IgD-negative memory B cell (primary cell): ENCODE measurements at regions not wholly inside any gene's neighbourhood (a gene's known extent, or its start where the extent isn't known, plus 50 kb on each side); places are given as distances from the start of the nearest gene placed in this dataset.

Experiments
- H3K27ac Mint-ChIP-seq, 3 donors: one replicate each; pipeline ENCODE4 v1.8.0; 2020 to 2022; ENCODE audit warnings: mild to moderate bottlenecking in 3 of 3, mixed read lengths in 3 of 3, moderate library complexity in 1 of 3
- H3K27me3 Mint-ChIP-seq: one replicate; pipeline ENCODE4 v1.8.0; 2021; ENCODE audit warnings: mixed read lengths
- H3K36me3 Mint-ChIP-seq: one replicate; pipeline ENCODE4 v1.8.0; 2020; ENCODE audit warnings: mild to moderate bottlenecking, mixed read lengths
- H3K4me1 Mint-ChIP-seq, 3 donors: one replicate each; pipeline ENCODE4 v1.8.0; 2020 to 2022; ENCODE audit warnings: mixed read lengths in 3 of 3, mild to moderate bottlenecking in 1 of 3
- H3K4me3 Mint-ChIP-seq, 4 donors: one replicate each; pipeline ENCODE4 v1.8.0; 2020 to 2022; ENCODE audit warnings: mild to moderate bottlenecking in 4 of 4, mixed read lengths in 4 of 4, moderate library complexity in 3 of 4
- H3K9me3 Mint-ChIP-seq, 3 donors: one replicate each; pipeline ENCODE4 v1.8.0; 2020 to 2021; ENCODE audit warnings: mixed read lengths in 3 of 3, mild to moderate bottlenecking in 1 of 3

- H3K27me3 Mint-ChIP-seq: no peaks in the 10 kb centered on the region
These were observed 212.1 kb upstream of the SOX4 start for GRCh38 chr6:21381331-21381963.

GRCh38 chr6:21382821-21383449 is 210.6 kb upstream of the SOX4 start:
- Mint-ChIP-seq H3K27me3 (no peaks in the 10 kb centered on the region), H3K36me3 (peaks cover 1% of the 10 kb centered on the region), H3K4me1 (peaks cover 0 to 2% (median 0%) of the 10 kb centered on the region in 3 donors), H3K27ac (no peak overlapping the region), H3K9me3 (no peaks in the 10 kb centered on the region), H3K4me3 (no peak overlapping the region)

More at GRCh38 chr6:21381331-21381963, 212.1 kb upstream of the SOX4 start:
- no peak overlapping the region for H3K4me3 Mint-ChIP-seq
- H3K4me1 Mint-ChIP-seq: peaks cover 0 to 2% (median 0%) of the 10 kb centered on the region in 3 donors
- H3K36me3 Mint-ChIP-seq: peaks cover 1% of the 10 kb centered on the region
- H3K9me3 Mint-ChIP-seq: no peaks in the 10 kb centered on the region
- H3K27ac Mint-ChIP-seq: no peak overlapping the region

- Mint-ChIP-seq H3K9me3 (no peaks in the 10 kb centered on the region), H3K27me3 (no peaks in the 10 kb centered on the region), H3K27ac (no peak overlapping the region), H3K4me3 (no peak overlapping the region), H3K36me3 (peaks cover 1% of the 10 kb centered on the region), H3K4me1 (peaks cover 0 to 2% (median 0%) of the 10 kb centered on the region in 3 donors)
These were observed 210.0 kb upstream of the SOX4 start for GRCh38 chr6:21383450-21384085.

DNA sequence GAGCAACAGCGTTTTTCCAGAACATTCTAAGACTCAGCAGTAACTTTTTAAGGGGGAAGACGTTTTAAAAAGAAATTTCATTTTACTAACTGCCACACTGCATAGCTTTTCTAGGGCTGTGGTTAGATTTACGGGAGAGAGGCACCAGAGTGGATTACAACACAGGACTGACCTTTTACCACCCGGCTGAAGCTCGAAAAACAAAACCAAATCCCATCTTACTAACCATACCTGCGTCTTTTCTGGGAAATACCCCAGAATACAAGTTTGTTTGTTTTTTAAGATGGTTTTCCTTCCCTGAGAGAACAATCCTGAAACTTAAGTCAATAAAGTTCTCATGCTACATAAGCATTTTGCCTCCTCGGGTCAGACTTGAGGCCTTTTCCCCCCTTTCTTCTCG is 209.3 kb upstream of the SOX4 start:
- H3K9me3 Mint-ChIP-seq: no peaks in the 10 kb centered on the region
- H3K4me1 Mint-ChIP-seq: peaks cover 0 to 2% (median 0%) of the 10 kb centered on the region in 3 donors
- H3K27ac Mint-ChIP-seq: no peak overlapping the region
- peaks cover 1% of the 10 kb centered on the region for H3K36me3 Mint-ChIP-seq
- no peak overlapping the region for H3K4me3 Mint-ChIP-seq
- H3K27me3 Mint-ChIP-seq: no peaks in the 10 kb centered on the region

DNA sequence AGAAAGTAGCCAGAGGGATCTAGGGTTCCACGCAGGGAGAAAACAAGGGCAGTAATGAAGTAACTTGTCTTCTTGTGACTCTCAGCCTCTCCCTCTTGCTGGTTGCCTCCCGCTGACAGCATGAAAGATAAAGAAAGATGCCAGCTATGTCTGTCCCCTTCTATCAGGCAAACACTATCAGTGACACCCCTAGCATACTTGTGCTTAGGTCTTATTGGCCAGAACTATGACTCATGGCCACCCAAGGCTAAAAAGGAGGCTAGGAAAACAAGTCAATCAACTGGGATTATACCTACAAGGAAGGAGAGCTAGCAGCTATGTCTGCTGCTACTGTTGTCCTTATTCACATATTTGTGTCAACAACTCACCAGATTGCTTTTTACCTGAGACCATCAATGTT is 206.8 kb upstream of the SOX4 start:
- H3K27ac Mint-ChIP-seq: no peak overlapping the region
- H3K4me3 Mint-ChIP-seq: no peak overlapping the region
- H3K4me1 Mint-ChIP-seq: no peaks in the 10 kb centered on the region
- no peaks in the 10 kb centered on the region for H3K9me3 Mint-ChIP-seq
- no peaks in the 10 kb centered on the region for H3K27me3 Mint-ChIP-seq
- H3K36me3 Mint-ChIP-seq: peaks cover 1% of the 10 kb centered on the region

GRCh38 chr6:21390532-21391213 is 202.9 kb upstream of the SOX4 start:
- Mint-ChIP-seq H3K36me3 (no peaks in the 10 kb centered on the region), H3K4me3 (no peak overlapping the region), H3K9me3 (no peaks in the 10 kb centered on the region), H3K4me1 (peaks cover 0 to 2% (median 0%) of the 10 kb centered on the region in 3 donors), H3K27me3 (no peaks in the 10 kb centered on the region), H3K27ac (no peak overlapping the region)

DNA sequence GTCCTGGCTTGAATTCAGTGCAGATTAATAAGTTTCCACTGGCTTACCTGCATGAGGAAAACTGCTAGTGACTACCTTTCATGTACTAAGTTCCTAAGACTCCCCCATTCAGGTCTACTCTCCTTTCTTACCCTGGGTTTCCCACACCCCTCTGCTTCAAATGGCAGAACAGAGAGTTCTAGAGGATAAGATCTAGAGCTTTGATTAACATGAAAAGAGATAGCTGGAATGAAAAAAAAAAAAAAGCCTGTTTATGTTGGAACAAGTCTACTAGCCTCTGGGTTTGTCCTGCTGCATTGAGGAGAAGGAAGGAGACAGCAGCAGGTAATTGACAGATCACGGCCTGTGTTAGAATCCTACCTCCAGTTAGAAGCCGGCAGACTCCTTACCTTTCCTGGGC is 201.4 kb upstream of the SOX4 start:
- no peaks in the 10 kb centered on the region for H3K36me3 Mint-ChIP-seq
- H3K4me3 Mint-ChIP-seq: no peak overlapping the region
- H3K4me1 Mint-ChIP-seq: peaks cover 0 to 2% (median 0%) of the 10 kb centered on the region in 3 donors
- no peaks in the 10 kb centered on the region for H3K9me3 Mint-ChIP-seq
- H3K27ac Mint-ChIP-seq: no peak overlapping the region
- H3K27me3 Mint-ChIP-seq: no peaks in the 10 kb centered on the region

- no peak overlapping the region for H3K27ac Mint-ChIP-seq
- no peaks in the 10 kb centered on the region for H3K36me3 Mint-ChIP-seq
- peak overlapping the region in 1 of 4 donors; percentile 78 for H3K4me3 Mint-ChIP-seq
- no peaks in the 10 kb centered on the region for H3K27me3 Mint-ChIP-seq
- H3K4me1 Mint-ChIP-seq: peaks cover 0 to 2% (median 0%) of the 10 kb centered on the region in 3 donors
- H3K9me3 Mint-ChIP-seq: peaks cover 0 to 3% (median 0%) of the 10 kb centered on the region in 3 donors
These were observed 199.9 kb upstream of the SOX4 start for GRCh38 chr6:21393441-21394165.

DNA sequence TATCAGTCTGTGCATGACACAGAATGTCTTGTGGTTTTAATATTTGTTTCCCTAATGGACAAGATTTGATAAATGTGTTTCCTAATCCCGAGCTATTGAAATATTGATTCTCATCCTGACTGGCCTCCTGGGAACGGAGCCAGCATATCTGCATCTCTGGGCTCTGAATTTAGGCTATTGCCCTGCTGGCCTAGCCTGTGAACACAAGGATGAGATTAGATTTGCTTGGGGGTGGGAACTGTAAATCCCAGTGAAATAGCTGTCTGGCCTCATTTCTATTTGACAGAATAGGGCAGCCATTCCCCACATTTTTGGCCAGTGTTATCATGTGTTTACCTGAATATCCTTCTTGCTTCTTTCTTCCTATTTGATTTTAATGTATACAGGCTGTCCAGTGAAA is 198.4 kb upstream of the SOX4 start:
- Mint-ChIP-seq H3K4me3 (no peak overlapping the region), H3K4me1 (peaks cover 0 to 2% (median 0%) of the 10 kb centered on the region in 3 donors), H3K9me3 (peaks cover 0 to 5% (median 0%) of the 10 kb centered on the region in 3 donors), H3K27me3 (no peaks in the 10 kb centered on the region), H3K27ac (no peak overlapping the region), H3K36me3 (no peaks in the 10 kb centered on the region)

- H3K36me3 Mint-ChIP-seq: no peaks in the 10 kb centered on the region
These were observed 197.2 kb upstream of the SOX4 start for GRCh38 chr6:21396313-21396712.

DNA sequence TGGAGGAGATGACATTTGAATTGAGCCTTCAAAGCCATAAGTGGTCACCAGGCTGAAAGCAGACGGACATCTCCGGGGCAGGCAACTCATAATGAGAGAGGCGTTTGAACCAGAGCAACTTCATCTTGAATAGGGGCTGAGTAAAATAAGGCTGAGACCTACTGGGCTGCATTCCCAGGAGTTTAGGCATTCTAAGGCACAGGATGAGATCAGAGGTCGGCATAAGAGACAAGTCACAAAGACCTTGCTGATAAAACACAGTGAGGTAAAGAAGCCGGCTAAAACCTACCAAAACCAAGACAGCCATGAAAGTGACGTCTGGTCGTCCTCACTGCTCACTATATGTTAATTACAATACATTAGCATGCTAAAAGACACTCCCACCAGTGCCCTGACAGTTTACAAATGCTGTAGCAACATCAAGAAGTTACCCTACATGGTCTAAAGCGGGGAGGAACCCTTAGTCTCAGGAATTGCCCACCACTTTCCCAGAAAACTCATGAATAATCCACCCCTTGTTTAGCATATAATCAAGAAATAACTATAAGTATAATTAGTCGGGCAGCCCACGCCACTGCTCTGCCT is 194.7 kb upstream of the SOX4 start:
- H3K36me3 Mint-ChIP-seq: no peaks in the 10 kb centered on the region
- H3K4me3 Mint-ChIP-seq: no peak overlapping the region
- H3K27ac Mint-ChIP-seq: no peak overlapping the region
- H3K27me3 Mint-ChIP-seq: peaks cover 1% of the 10 kb centered on the region
- peaks cover 0 to 5% (median 0%) of the 10 kb centered on the region in 3 donors for H3K9me3 Mint-ChIP-seq
- H3K4me1 Mint-ChIP-seq: peaks cover 0 to 2% (median 0%) of the 10 kb centered on the region in 3 donors

More at GRCh38 chr6:21396313-21396712, 197.2 kb upstream of the SOX4 start:
- no peaks in the 10 kb centered on the region for H3K27me3 Mint-ChIP-seq
- peaks cover 0 to 5% (median 0%) of the 10 kb centered on the region in 3 donors for H3K9me3 Mint-ChIP-seq
- H3K27ac Mint-ChIP-seq: no peak overlapping the region
- H3K4me3 Mint-ChIP-seq: no peak overlapping the region
- peaks cover 0 to 2% (median 0%) of the 10 kb centered on the region in 3 donors for H3K4me1 Mint-ChIP-seq

GRCh38 chr6:21402368-21402767 is 191.2 kb upstream of the SOX4 start:
- H3K27ac Mint-ChIP-seq: no peak overlapping the region
- H3K9me3 Mint-ChIP-seq: peaks cover 0 to 5% (median 0%) of the 10 kb centered on the region in 3 donors
- H3K4me1 Mint-ChIP-seq: no peaks in the 10 kb centered on the region
- no peak overlapping the region for H3K4me3 Mint-ChIP-seq
- H3K36me3 Mint-ChIP-seq: no peaks in the 10 kb centered on the region
- peaks cover 3% of the 10 kb centered on the region for H3K27me3 Mint-ChIP-seq

DNA sequence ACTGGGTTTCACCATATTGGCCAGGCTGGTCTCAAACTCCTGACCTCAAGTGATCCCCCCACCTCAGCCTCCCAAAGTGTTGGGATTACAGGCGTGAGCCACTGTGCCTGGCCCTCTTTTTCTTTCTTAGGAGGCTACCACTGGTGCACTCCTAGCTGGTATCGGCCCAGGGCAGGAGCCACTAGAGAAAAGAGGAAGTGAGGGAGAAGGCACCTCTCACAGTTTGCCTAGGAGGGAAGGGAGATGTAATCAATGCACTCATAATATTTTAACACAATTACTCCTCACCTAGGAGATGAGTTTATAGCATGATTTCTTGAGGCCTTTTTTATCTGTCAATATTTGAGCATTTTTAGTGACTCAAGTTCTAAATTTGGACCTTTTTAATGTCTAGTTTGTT is 189.0 kb upstream of the SOX4 start:
- H3K4me3 Mint-ChIP-seq: no peak overlapping the region
- H3K27ac Mint-ChIP-seq: no peak overlapping the region
- H3K9me3 Mint-ChIP-seq: peaks cover 0 to 2% (median under 1%) of the 10 kb centered on the region in 3 donors
- H3K27me3 Mint-ChIP-seq: peaks cover 7% of the 10 kb centered on the region
- no peaks in the 10 kb centered on the region for H3K4me1 Mint-ChIP-seq
- peaks cover 2% of the 10 kb centered on the region for H3K36me3 Mint-ChIP-seq

- peaks cover 1 to 4% (median 3%) of the 10 kb centered on the region in 3 donors for H3K9me3 Mint-ChIP-seq
- no peak overlapping the region for H3K4me3 Mint-ChIP-seq
- no peak overlapping the region for H3K27ac Mint-ChIP-seq
- no peaks in the 10 kb centered on the region for H3K4me1 Mint-ChIP-seq
- H3K27me3 Mint-ChIP-seq: peaks cover 7% of the 10 kb centered on the region
- peaks cover 2% of the 10 kb centered on the region for H3K36me3 Mint-ChIP-seq
These were observed 187.2 kb upstream of the SOX4 start for GRCh38 chr6:21406316-21406715.
